Omental fat pad (tissue), 3 donors: ENCODE measurements at regions not wholly inside any gene's neighbourhood (a gene's known extent, or its start where the extent isn't known, plus 50 kb on each side); places are given as distances from the start of the nearest gene placed in this dataset.

Experiments
- ATAC-seq: fragments of 150-250 bp; one replicate; pipeline ENCODE4 v1.9.1; 2016; ENCODE audit warnings: mild to moderate bottlenecking, moderate library complexity; ENCODE audit not compliant: low FRiP score
- DNase-seq: peaks from one replicate; pipeline ENCODE4 v3.0.0-alpha.2; 2019; ENCODE audit warnings: low spot score
- TF ChIP-seq, protein P1 (sequence below), 3 donors: fragments of 450-650 bp; IDR thresholded peaks; one replicate each; pipeline ENCODE4 v1.5.1; 2016 to 2017; ENCODE audit warnings: antibody characterized with exemption in 3 of 3, mild to moderate bottlenecking in 3 of 3, moderate library complexity in 2 of 3

DNA sequence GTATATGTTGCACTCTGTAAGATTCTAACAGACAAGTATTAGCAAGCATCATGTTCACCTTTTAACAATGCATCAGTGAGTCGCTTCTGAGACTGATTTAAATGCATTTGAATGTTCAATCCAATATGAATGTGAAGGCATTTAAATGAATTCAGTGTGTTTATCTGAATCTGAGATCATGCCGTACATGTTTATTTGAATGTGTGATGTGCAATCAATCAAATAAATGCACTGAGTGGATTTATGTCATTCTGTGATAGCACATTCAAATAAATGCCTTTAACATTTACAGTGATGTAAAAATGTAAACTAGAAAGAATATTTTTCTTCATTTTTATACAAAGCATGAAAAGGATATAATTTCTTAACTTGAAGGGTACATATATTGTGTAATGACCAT, 1063.5 kb upstream of the NUDT12 start:
- DNase-seq: no peak
- TF ChIP-seq, protein P1, sequence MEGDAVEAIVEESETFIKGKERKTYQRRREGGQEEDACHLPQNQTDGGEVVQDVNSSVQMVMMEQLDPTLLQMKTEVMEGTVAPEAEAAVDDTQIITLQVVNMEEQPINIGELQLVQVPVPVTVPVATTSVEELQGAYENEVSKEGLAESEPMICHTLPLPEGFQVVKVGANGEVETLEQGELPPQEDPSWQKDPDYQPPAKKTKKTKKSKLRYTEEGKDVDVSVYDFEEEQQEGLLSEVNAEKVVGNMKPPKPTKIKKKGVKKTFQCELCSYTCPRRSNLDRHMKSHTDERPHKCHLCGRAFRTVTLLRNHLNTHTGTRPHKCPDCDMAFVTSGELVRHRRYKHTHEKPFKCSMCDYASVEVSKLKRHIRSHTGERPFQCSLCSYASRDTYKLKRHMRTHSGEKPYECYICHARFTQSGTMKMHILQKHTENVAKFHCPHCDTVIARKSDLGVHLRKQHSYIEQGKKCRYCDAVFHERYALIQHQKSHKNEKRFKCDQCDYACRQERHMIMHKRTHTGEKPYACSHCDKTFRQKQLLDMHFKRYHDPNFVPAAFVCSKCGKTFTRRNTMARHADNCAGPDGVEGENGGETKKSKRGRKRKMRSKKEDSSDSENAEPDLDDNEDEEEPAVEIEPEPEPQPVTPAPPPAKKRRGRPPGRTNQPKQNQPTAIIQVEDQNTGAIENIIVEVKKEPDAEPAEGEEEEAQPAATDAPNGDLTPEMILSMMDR (IDR thresholded peaks at IDR 0.05): no peak
- ATAC-seq: no peak

- no peak for DNase-seq
- no peak for ATAC-seq
- TF ChIP-seq, protein P1 (IDR thresholded peaks at IDR 0.05): no peak
Observed at GRCh38 chr5:104612005-104612404, 1049.4 kb upstream of the NUDT12 start.

- DNase-seq (no peak), ATAC-seq (no peak)
- TF ChIP-seq, protein P1 (IDR thresholded peaks at IDR 0.05): no peak
Observed at GRCh38 chr5:104611135-104611767, 1048.7 kb upstream of the NUDT12 start.

DNA sequence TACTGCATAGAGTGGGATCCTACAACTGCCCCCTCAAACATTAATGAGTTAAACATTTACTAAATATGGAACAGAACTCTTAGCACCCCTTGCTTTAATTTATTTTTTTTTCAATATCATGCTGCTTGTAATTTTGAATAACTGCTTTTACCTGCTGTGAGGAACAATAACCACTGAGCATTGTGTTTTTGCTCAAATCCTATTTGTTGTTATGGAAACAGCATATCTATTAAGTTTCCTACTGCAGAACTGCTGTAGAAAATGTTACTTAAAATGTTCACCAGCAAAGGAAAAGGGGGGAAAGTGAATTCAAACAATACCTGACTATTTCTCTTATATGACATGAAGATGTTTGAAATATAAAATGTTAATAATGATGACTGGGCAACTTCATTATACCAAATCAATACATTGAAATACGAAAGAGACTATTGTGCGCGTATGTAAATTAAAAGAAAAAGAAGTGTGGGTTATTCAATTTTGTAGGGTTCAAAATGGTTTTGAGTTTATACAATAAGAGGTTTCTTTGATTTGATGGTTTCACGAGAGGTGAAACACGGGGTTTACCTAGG, 1043.8 kb upstream of the NUDT12 start:
- DNase-seq (no peak), ATAC-seq (no peak)
- TF ChIP-seq, protein P1 (IDR thresholded peaks at IDR 0.05): no peak

DNA sequence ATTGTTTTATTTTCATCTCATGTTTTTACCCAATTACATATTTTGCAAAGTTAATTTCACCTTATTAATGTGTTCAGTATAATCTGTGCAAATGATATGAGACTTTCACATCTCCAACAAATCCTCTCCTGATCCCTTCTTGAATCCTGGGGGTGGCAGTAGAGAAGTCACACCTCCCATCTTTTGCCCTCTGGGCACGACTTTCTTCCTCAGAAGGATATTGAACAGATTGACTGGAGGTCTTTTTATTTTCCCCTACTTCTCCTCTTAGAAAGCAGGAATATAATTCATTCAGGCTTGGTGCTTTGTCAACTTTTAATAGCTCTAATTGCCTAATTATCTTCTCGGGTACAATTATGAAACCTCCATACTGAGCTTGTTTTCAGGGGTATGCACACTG, 1037.1 kb upstream of the NUDT12 start:
- DNase-seq: no peak
- TF ChIP-seq, protein P1 (IDR thresholded peaks at IDR 0.05): no peak
- ATAC-seq: no peak

DNA sequence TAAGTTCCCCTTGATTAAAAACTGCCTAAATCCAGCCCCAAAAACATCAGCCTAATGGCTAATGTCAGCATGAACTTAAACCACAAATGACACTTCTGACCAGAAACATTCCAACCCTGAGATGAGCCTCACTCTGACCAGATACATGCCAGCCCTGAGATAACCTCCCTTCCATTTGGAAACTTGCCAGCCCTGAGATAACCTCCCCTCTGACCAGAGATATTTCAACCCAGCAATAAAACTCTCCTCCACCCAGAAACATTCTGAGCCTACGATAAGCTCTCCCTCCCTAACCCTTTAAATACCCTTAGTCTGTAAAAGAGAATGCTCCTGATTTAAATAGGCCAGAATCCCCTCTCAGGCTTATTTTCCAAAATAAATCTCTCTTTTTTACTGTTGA, 1035.7 kb upstream of the NUDT12 start:
- ATAC-seq (no peak), DNase-seq (no peak)
- TF ChIP-seq, protein P1 (IDR thresholded peaks at IDR 0.05): no peak

DNA sequence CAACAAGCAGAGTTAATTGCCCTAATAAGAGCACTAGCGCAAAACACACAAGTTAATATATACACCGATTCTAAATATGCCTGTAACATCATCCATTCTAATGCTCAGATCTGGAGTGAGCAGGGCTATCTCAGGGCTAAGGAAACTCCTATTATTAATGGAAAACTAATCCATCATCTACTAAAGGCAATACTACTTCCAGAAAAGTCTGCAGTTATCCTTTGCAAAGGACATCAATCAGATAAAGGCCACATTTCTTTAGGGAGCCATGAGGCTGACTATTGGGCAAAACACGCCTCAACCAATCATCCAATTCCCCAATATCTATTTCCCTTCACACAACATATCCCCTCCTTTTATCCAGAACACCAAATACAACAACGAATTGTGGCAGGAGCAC, 1032.3 kb upstream of the NUDT12 start:
- TF ChIP-seq, protein P1 (IDR thresholded peaks at IDR 0.05): no peak
- ATAC-seq: no peak
- no peak for DNase-seq
